ENCODE measurements at regions not wholly inside any gene's neighbourhood (a gene's known extent, or its start where the extent isn't known, plus 50 kb on each side); places are given as distances from the start of the nearest gene placed in this dataset.

- Mint-ChIP-seq H3K4me1 (ENCODE audit: low read depth) (no peaks in the 10 kb centered on the region), H3K27ac (no peak overlapping the region), H3K36me3 (ENCODE audit: insufficient read depth) (no peaks in the 10 kb centered on the region), H3K4me3 (ENCODE audit: low read depth) (no peak overlapping the region), H3K27me3 (peaks cover 86% of the 10 kb centered on the region), H3K9me3 (ENCODE audit: low read depth) (peaks cover 4% of the 10 kb centered on the region)
- TF ChIP-seq CTCF (IDR thresholded peaks at IDR 0.05; ENCODE audit: unreplicated experiment): no peak
- DNase-seq (ENCODE audit: low spot score, unreplicated experiment): no peak
Measured at GRCh38 chr12:130063866-130064265, 98.4 kb upstream of the FZD10 start.

- no peaks in the 10 kb centered on the region for H3K4me1 Mint-ChIP-seq (ENCODE audit: low read depth)
- no peak for DNase-seq (ENCODE audit: low spot score, unreplicated experiment)
- no peak overlapping the region for H3K4me3 Mint-ChIP-seq (ENCODE audit: low read depth)
- H3K36me3 Mint-ChIP-seq (ENCODE audit: insufficient read depth): no peaks in the 10 kb centered on the region
- H3K27ac Mint-ChIP-seq: no peak overlapping the region
- TF ChIP-seq CTCF (IDR thresholded peaks at IDR 0.05; ENCODE audit: unreplicated experiment): no peak
- peaks cover 4% of the 10 kb centered on the region for H3K9me3 Mint-ChIP-seq (ENCODE audit: low read depth)
- H3K27me3 Mint-ChIP-seq: peaks cover 85% of the 10 kb centered on the region
Measured at GRCh38 chr12:130064999-130065398, 97.3 kb upstream of the FZD10 start.

GRCh38 chr12:130066742-130067141 is 95.5 kb upstream of the FZD10 start:
- H3K27me3 Mint-ChIP-seq: peaks cover 74% of the 10 kb centered on the region
- no peak overlapping the region for H3K4me3 Mint-ChIP-seq (ENCODE audit: low read depth)
- no peaks in the 10 kb centered on the region for H3K36me3 Mint-ChIP-seq (ENCODE audit: insufficient read depth)
- no peak for DNase-seq (ENCODE audit: low spot score, unreplicated experiment)
- H3K4me1 Mint-ChIP-seq (ENCODE audit: low read depth): no peaks in the 10 kb centered on the region
- no peak overlapping the region for H3K27ac Mint-ChIP-seq
- no peak for TF ChIP-seq CTCF (IDR thresholded peaks at IDR 0.05; ENCODE audit: unreplicated experiment)
- H3K9me3 Mint-ChIP-seq (ENCODE audit: low read depth): peaks cover 2% of the 10 kb centered on the region

GRCh38 chr12:130068741-130069140 is 93.5 kb upstream of the FZD10 start:
- H3K4me1 Mint-ChIP-seq (ENCODE audit: low read depth): no peaks in the 10 kb centered on the region
- no peaks in the 10 kb centered on the region for H3K36me3 Mint-ChIP-seq (ENCODE audit: insufficient read depth)
- H3K4me3 Mint-ChIP-seq (ENCODE audit: low read depth): no peak overlapping the region
- no peaks in the 10 kb centered on the region for H3K9me3 Mint-ChIP-seq (ENCODE audit: low read depth)
- no peak overlapping the region for H3K27ac Mint-ChIP-seq
- DNase-seq (ENCODE audit: low spot score, unreplicated experiment): no peak
- TF ChIP-seq CTCF (IDR thresholded peaks at IDR 0.05; ENCODE audit: unreplicated experiment): no peak
- peaks cover 68% of the 10 kb centered on the region for H3K27me3 Mint-ChIP-seq

- no peaks in the 10 kb centered on the region for H3K4me1 Mint-ChIP-seq (ENCODE audit: low read depth)
- H3K4me3 Mint-ChIP-seq (ENCODE audit: low read depth): no peak overlapping the region
- TF ChIP-seq CTCF (IDR thresholded peaks at IDR 0.05; ENCODE audit: unreplicated experiment): no peak
- H3K27me3 Mint-ChIP-seq: peaks cover 76% of the 10 kb centered on the region
- no peaks in the 10 kb centered on the region for H3K9me3 Mint-ChIP-seq (ENCODE audit: low read depth)
- no peak overlapping the region for H3K27ac Mint-ChIP-seq
- H3K36me3 Mint-ChIP-seq (ENCODE audit: insufficient read depth): no peaks in the 10 kb centered on the region
- DNase-seq (ENCODE audit: low spot score, unreplicated experiment): no peak
Measured at GRCh38 chr12:130070126-130070611, 92.1 kb upstream of the FZD10 start.

Measured in progenitor cell of endocrine pancreas (in vitro differentiated cells).